Neural cell (in vitro differentiated cells): ENCODE measurements at regions not wholly inside any gene's neighbourhood (a gene's known extent, or its start where the extent isn't known, plus 50 kb on each side); places are given as distances from the start of the nearest gene placed in this dataset.

ENCODE experiments used
- EP300 ChIP-seq: fragments of 450-650 bp; conservative IDR thresholded peaks from 2 replicates; pipeline ENCODE4 v1.6.1; 2014; ENCODE audit warnings: antibody characterized with exemption, mild to moderate bottlenecking, moderate library complexity; ENCODE audit not compliant: poor library complexity, severe bottlenecking
- EZH2 ChIP-seq: fragments of 200-600, 300-800 bp; shearing (Covaris generic), sonication (generic); IDR thresholded peaks from 2 replicates; pipeline ENCODE4 v1.6.1; 2014; ENCODE audit warnings: antibody characterized with exemption, low read length, borderline replicate concordance, mild to moderate bottlenecking; ENCODE audit not compliant: insufficient read depth, poor library complexity, severe bottlenecking
- POLR2AphosphoS5 ChIP-seq: IDR thresholded peaks from 2 replicates; pipeline ENCODE4 v1.6.1; 2012
- RAD21 ChIP-seq: fragments of 450-650 bp; conservative IDR thresholded peaks from 2 replicates; pipeline ENCODE4 v1.6.1; 2014; ENCODE audit warnings: antibody characterized with exemption, mild to moderate bottlenecking, moderate library complexity
- REST ChIP-seq: IDR thresholded peaks from 2 replicates; pipeline ENCODE4 v1.6.1; 2012; ENCODE audit warnings: borderline replicate concordance
- TF ChIP-seq, protein P1 (sequence below): fragments of 450-650 bp; IDR thresholded peaks from 2 replicates; pipeline ENCODE4 v1.5.1; 2014; ENCODE audit warnings: antibody characterized with exemption, mild to moderate bottlenecking, moderate library complexity; ENCODE audit not compliant: poor library complexity, severe bottlenecking

GRCh38 chr12:58761308-58761707 is 159.0 kb downstream of the LRIG3 start:
- TF ChIP-seq, protein P1, sequence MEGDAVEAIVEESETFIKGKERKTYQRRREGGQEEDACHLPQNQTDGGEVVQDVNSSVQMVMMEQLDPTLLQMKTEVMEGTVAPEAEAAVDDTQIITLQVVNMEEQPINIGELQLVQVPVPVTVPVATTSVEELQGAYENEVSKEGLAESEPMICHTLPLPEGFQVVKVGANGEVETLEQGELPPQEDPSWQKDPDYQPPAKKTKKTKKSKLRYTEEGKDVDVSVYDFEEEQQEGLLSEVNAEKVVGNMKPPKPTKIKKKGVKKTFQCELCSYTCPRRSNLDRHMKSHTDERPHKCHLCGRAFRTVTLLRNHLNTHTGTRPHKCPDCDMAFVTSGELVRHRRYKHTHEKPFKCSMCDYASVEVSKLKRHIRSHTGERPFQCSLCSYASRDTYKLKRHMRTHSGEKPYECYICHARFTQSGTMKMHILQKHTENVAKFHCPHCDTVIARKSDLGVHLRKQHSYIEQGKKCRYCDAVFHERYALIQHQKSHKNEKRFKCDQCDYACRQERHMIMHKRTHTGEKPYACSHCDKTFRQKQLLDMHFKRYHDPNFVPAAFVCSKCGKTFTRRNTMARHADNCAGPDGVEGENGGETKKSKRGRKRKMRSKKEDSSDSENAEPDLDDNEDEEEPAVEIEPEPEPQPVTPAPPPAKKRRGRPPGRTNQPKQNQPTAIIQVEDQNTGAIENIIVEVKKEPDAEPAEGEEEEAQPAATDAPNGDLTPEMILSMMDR = no peak
- peak; percentile 11 for TF ChIP-seq EP300
- no peak for TF ChIP-seq RAD21
- no peak for TF ChIP-seq EZH2
- TF ChIP-seq POLR2AphosphoS5 = no peak
- TF ChIP-seq REST = no peak
